GM12878 (cell line): ENCODE measurements at regions not wholly inside any gene's neighbourhood (a gene's known extent, or its start where the extent isn't known, plus 50 kb on each side); places are given as distances from the start of the nearest gene placed in this dataset.

ENCODE experiments used
- ATAC-seq: fragments of 200-7000 bp; cut with Tn5 transposase; 3 replicates; pipeline ENCODE4 v1.9.1; 2020; ENCODE audit warnings: mild to moderate bottlenecking, moderate library complexity
- BruUV-seq: library from RNA; stranded (reverse); fragments of 400-500 nt; replicated peaks from 2 replicates; lab custom pipeline; 2021; lab: Mats Ljungman, UMichigan
- CTCF ChIA-PET: fragments of 300-600 bp; sonication (Branson Sonifier 250); formaldehyde crosslinking; extraction: SDS; loops from one replicate; lab custom pipeline; 2021; ENCODE audit warnings: inconsistent platforms; lab: Yijun Ruan, JAX
- POLR2A ChIA-PET: fragments of 350-600 bp; formaldehyde crosslinking; extraction: SDS; loops from one replicate; lab custom pipeline; 2021; ENCODE audit warnings: inconsistent platforms; lab: Charles Lee
- RAD21 ChIA-PET: fragments of 300-600 bp; sonication (Branson Sonifier 250); formaldehyde crosslinking; loops from one replicate; lab custom pipeline; 2023; ENCODE audit warnings: antibody characterized with exemption; ENCODE audit not compliant: unreplicated experiment; lab: Charles Lee
- SMC1A ChIA-PET: fragments of 300-600 bp; sonication (Branson Sonifier 250); formaldehyde crosslinking; loops from one replicate; lab custom pipeline; 2023; ENCODE audit not compliant: unreplicated experiment, uncharacterized antibody; lab: Charles Lee
- DNase-seq: peaks from one replicate; pipeline ENCODE4 v3.0.0-alpha.2; 2011; ENCODE audit warnings: low read depth, low spot score
- FAIRE-seq: peaks from 3 replicates; lab custom pipeline; 2011; peaks lifted over from hg19 to GRCh38; lab: Jason Lieb, UNC
- H2AFZ ChIP-seq: 2 replicates; pipeline ENCODE4 v1.6.0; 2011; ENCODE audit warnings: low read depth, low read length, control low read depth; ENCODE audit not compliant: control insufficient read depth
- H3K27ac ChIP-seq: 2 replicates; pipeline ENCODE4 v1.5.1; 2011; ENCODE audit warnings: control low read depth; ENCODE audit not compliant: control insufficient read depth, insufficient read depth
- H3K27me3 ChIP-seq, 2 experiments: replicated peaks in 1 of 2; 2 replicates each; pipeline versions ENCODE4 v1.6.0 to v1.6.1; 2011; ENCODE audit warnings: low read length in 1 of 2; ENCODE audit not compliant: control insufficient read depth in 2 of 2, insufficient read depth in 2 of 2
- H3K36me3 ChIP-seq, 2 experiments: 2 replicates each; pipeline ENCODE4 v1.5.1; 2011; ENCODE audit warnings: low read length in 1 of 2; ENCODE audit not compliant: control insufficient read depth in 2 of 2, insufficient read depth in 2 of 2
- H3K4me1 ChIP-seq: 2 replicates; pipeline ENCODE4 v1.6.1; 2011; ENCODE audit warnings: mild to moderate bottlenecking, low read length, moderate library complexity, mixed read lengths; ENCODE audit not compliant: control insufficient read depth, insufficient read depth
- H3K4me2 ChIP-seq: 2 replicates; pipeline ENCODE4 v1.6.0; 2011; ENCODE audit warnings: control low read depth; ENCODE audit not compliant: control insufficient read depth, insufficient read depth
- H3K4me3 ChIP-seq: fragments of 200-600 bp; sonication (generic); 2 replicates; pipeline ENCODE4 v1.5.1; 2016
- H3K79me2 ChIP-seq: 2 replicates; pipeline ENCODE4 v1.6.0; 2011; ENCODE audit warnings: low read length; ENCODE audit not compliant: control insufficient read depth, insufficient read depth
- H3K9ac ChIP-seq: 2 replicates; pipeline ENCODE4 v1.8.0; 2011; ENCODE audit warnings: low read length, control low read depth, mixed read lengths; ENCODE audit not compliant: control insufficient read depth, insufficient read depth
- H3K9me3 ChIP-seq: replicated peaks from 3 replicates; pipeline ENCODE4 v1.5.1; 2011; ENCODE audit warnings: mild to moderate bottlenecking, low read length; ENCODE audit not compliant: control insufficient read depth, insufficient read depth
- H4K20me1 ChIP-seq: 2 replicates; pipeline ENCODE4 v1.6.0; 2011; ENCODE audit not compliant: control insufficient read depth, insufficient read depth
- CHD2 ChIP-seq: IDR thresholded peaks from 2 replicates; pipeline ENCODE4 v1.6.1; 2011; ENCODE audit warnings: low read depth, low read length, improper control_type of control experiment, borderline replicate concordance
- IRF4 ChIP-seq: IDR thresholded peaks from 2 replicates; pipeline ENCODE4 v1.6.1; 2011; ENCODE audit warnings: low read depth, low read length
- MLLT1 ChIP-seq: fragments of 450-650 bp; IDR thresholded peaks from 2 replicates; pipeline ENCODE4 v1.6.1; 2016; ENCODE audit warnings: mild to moderate bottlenecking
- NR2C2 ChIP-seq: IDR thresholded peaks from 2 replicates; pipeline ENCODE4 v1.6.1; 2011; ENCODE audit warnings: borderline replicate concordance, low read depth; ENCODE audit not compliant: control insufficient read depth, insufficient read length
- PKNOX1 ChIP-seq: fragments of 450-650 bp; IDR thresholded peaks from 2 replicates; pipeline ENCODE4 v1.6.1; 2016; ENCODE audit warnings: mild to moderate bottlenecking
- RELB ChIP-seq: fragments of 450-650 bp; IDR thresholded peaks from 2 replicates; pipeline ENCODE4 v1.6.1; 2017; ENCODE audit warnings: low read depth, mild to moderate bottlenecking, moderate library complexity
- REST ChIP-seq: IDR thresholded peaks from 2 replicates; pipeline ENCODE4 v1.6.1; 2012; ENCODE audit warnings: mild to moderate bottlenecking, low read depth, low read length
- RUNX3 ChIP-seq: IDR thresholded peaks from 2 replicates; pipeline ENCODE4 v1.6.1; 2012; ENCODE audit warnings: low read length, inconsistent platforms
- SMARCA5 ChIP-seq: fragments of 450-650 bp; IDR thresholded peaks from 2 replicates; pipeline ENCODE4 v1.6.1; 2017; ENCODE audit warnings: mild to moderate bottlenecking
- SRF ChIP-seq, 2 experiments: IDR thresholded peaks; 2 replicates each; pipeline ENCODE4 v1.6.1; 2011; ENCODE audit warnings: low read depth in 2 of 2, low read length in 2 of 2, mild to moderate bottlenecking in 1 of 2, moderate library complexity in 1 of 2
- USF1 ChIP-seq: IDR thresholded peaks from 2 replicates; pipeline ENCODE4 v1.6.1; 2011; ENCODE audit warnings: borderline replicate concordance, low read depth, mild to moderate bottlenecking, moderate library complexity, mixed read lengths, low read length; ENCODE audit not compliant: insufficient read depth; ENCODE audit errors: extremely low read length
- ZZZ3 ChIP-seq: IDR thresholded peaks from 2 replicates; pipeline ENCODE4 v1.6.1; 2011; ENCODE audit warnings: low read depth; ENCODE audit not compliant: control insufficient read depth, insufficient read length
- WGBS: methylation state at CpG from one replicate; pipeline ENCODE4 v1.1.6; 2016; ENCODE audit warnings: low lambda C conversion rate; ENCODE audit not compliant: insufficient replicate concordance, insufficient coverage; ENCODE audit errors: missing lambda C conversion rate; 5-methylcytosine and 5-hydroxymethylcytosine counted together
- in situ Hi-C: fragments of 300-500 bp; cut with MboI; formaldehyde crosslinking; loops from 9 replicates; pipeline ENCODE4 v1.14.3; 2018; ENCODE audit warnings: mixed read lengths
- intact Hi-C: fragments of 100-400 bp; cut with micrococcal nuclease; formaldehyde crosslinking; loops from one replicate; pipeline ENCODE4 v1.14.2; 2022; ENCODE audit not compliant: unreplicated experiment

GRCh38 chr2:16174693-16175045 lies 234.3 kb downstream of the MYCN start:
- Histone ChIP-seq H2AFZ (no peak overlapping the region), H3K79me2 (no peaks in the 10 kb centered on the region)
- SMC1A ChIA-PET, result no interaction called here
- ATAC-seq, result no peak
- intact Hi-C loops, result no loop called here
- TF ChIP-seq SRF (IDR thresholded peaks at IDR 0.05; ENCODE audit: low read depth in 2 of 2, low read length in 2 of 2) (no peak), NR2C2 (no peak), RELB (no peak), ZZZ3 (no peak), REST (no peak), PKNOX1 (no peak), RUNX3 (no peak), IRF4 (no peak), USF1 (no peak), CHD2 (no peak), MLLT1 (no peak), SMARCA5 (no peak)
- TF ChIP-seq, all 136 proteins: peak for 0
- no peaks in the 10 kb centered on the region for H3K36me3 ChIP-seq
- FAIRE-seq (no peak), DNase-seq (no peak)
- no peak overlapping the region for H3K9ac ChIP-seq
- no peaks in the 10 kb centered on the region for H4K20me1 ChIP-seq
- POLR2A ChIA-PET, result no interaction called here
- RAD21 ChIA-PET, result interaction anchor here (0.5 kb wide), 1 partner anchor 109 kb away, joined by 3 read pairs; no protein-coding TSS in a partner anchor
- H3K27me3 ChIP-seq, result no peaks in the 10 kb centered on the region
- no TSS peak for BruUV-seq
- H3K4me2 ChIP-seq, result no peak overlapping the region
- CTCF ChIA-PET, result no interaction called here
- H3K9me3 ChIP-seq, result no peaks in the 10 kb centered on the region
- in situ Hi-C loops, result no loop called here
- H3K4me1 ChIP-seq, result no peaks in the 10 kb centered on the region
- WGBS, result 42% methylated on average over 3 of the region's 3 CpGs
- H3K27ac ChIP-seq, result no peak overlapping the region
- no peak overlapping the region for H3K4me3 ChIP-seq
